ENCODE measurements at regions not wholly inside any gene's neighbourhood (a gene's known extent, or its start where the extent isn't known, plus 50 kb on each side); places are given as distances from the start of the nearest gene placed in this dataset.
"Not testable (repeated sequence)": the region's sequence is repeated elsewhere in the genome, so short reads cannot be mapped to it uniquely, and the experiment has no call there.

DNA sequence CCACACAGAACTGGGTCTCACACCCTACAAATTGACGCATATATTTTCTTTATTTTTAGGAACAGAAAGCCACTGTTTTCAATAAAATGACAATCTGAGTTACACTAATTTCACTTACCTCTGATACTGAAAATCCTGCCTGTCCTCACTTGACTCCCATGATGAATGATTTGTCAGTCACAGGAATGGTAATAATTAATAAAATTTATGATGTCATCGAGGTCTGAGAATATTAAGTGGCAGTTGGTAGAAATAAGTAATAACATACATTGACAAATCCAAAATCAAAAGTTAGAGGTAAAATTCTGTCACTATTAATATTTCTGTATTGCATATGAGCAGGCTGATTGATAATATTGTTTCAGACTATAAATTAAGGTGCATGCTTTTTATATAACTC is 418.7 kb upstream of the RGS18 start:
- no peak overlapping the region for H3K4me3 ChIP-seq (ENCODE audit: low read depth, low read length)
- TF ChIP-seq, protein P1, sequence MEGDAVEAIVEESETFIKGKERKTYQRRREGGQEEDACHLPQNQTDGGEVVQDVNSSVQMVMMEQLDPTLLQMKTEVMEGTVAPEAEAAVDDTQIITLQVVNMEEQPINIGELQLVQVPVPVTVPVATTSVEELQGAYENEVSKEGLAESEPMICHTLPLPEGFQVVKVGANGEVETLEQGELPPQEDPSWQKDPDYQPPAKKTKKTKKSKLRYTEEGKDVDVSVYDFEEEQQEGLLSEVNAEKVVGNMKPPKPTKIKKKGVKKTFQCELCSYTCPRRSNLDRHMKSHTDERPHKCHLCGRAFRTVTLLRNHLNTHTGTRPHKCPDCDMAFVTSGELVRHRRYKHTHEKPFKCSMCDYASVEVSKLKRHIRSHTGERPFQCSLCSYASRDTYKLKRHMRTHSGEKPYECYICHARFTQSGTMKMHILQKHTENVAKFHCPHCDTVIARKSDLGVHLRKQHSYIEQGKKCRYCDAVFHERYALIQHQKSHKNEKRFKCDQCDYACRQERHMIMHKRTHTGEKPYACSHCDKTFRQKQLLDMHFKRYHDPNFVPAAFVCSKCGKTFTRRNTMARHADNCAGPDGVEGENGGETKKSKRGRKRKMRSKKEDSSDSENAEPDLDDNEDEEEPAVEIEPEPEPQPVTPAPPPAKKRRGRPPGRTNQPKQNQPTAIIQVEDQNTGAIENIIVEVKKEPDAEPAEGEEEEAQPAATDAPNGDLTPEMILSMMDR (IDR thresholded peaks at IDR 0.05; ENCODE audit: borderline replicate concordance, insufficient read depth, low read depth, low read length) = no peak

DNA sequence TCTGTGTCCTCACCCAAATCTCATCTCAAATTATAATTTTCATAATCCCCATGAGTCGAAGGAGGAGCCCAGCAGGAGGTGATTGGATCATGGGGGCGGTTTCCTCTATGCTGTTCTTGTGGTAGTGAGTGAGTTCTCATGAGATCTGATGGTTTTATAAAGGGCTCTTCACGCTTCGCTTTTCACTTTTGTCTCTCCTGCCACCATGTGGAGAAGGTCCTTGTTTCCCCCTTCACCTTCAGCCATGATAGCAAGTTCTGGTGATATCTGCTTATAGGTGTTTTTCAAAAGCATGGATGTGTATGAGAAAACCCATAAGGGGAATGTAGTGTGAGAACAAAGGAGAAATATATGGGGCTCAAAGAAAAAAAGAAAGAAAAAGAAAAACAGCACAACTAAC is 405.9 kb upstream of the RGS18 start:
- TF ChIP-seq, protein P1 (IDR thresholded peaks at IDR 0.05; ENCODE audit: borderline replicate concordance, insufficient read depth, low read depth, low read length) = no peak
- H3K4me3 ChIP-seq (ENCODE audit: low read depth, low read length) = no peak overlapping the region

DNA sequence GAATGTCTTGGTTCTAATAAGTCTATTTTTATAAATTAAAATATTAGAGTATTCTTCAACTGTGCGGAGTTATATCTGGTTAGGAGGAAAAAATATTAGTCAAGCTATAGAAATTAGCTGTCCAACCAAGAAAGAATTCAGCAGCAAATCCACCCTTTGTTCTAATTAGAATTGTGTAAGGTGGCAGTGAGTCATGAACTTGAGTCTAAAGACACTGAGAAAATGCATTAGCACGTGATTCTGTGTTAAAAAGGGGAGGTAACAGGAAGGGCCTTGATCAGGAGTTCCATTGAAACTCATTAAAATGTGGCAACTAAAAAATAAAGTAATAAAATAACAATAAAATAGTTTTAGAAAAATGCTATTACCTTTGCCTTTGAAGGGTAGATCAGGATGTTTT is 398.2 kb upstream of the RGS18 start:
- no peak overlapping the region for H3K4me3 ChIP-seq (ENCODE audit: low read depth, low read length)
- TF ChIP-seq, protein P1 (IDR thresholded peaks at IDR 0.05; ENCODE audit: borderline replicate concordance, insufficient read depth, low read depth, low read length) = no peak

DNA sequence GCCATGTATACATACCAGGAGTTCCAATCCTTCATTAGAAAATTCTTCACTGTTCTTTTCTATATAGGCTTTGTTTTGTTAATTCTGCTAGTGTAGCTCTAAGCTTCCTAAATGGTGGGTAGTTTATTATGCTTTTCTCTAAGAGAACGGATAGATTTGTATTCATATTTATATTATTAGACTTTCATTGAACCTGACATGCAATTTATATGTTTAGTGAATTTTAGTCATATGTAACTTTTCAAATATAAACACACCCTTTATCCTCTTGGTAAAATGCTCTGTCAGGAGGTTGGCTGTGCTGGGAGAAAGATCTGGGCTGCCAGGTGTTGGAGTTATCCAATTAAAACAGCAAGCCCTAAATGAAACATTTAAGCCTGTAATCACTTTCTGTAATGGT is 369.7 kb upstream of the RGS18 start:
- H3K4me3 ChIP-seq (ENCODE audit: low read depth, low read length) = no peak overlapping the region
- TF ChIP-seq, protein P1 (IDR thresholded peaks at IDR 0.05; ENCODE audit: borderline replicate concordance, insufficient read depth, low read depth, low read length) = no peak

DNA sequence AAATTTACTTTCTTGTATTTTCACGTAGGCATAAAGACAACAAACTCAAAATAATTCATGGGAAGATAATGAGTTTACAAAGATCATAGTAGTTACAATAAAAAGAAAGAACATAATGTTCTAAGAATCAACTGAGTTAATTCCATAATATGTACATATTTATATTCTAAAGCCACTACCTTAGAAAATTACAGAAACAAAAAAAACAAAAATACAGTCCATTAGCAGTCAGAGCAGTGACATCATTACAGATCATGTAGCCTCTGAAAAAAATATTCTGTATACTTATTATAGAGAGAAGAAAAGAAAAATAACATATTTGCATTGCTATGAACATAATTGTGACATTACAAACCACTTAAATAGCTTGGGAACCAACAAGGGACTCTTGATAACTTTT is 360.1 kb upstream of the RGS18 start:
- TF ChIP-seq, protein P1 (IDR thresholded peaks at IDR 0.05; ENCODE audit: borderline replicate concordance, insufficient read depth, low read depth, low read length) = no peak
- H3K4me3 ChIP-seq (ENCODE audit: low read depth, low read length) = no peak overlapping the region

DNA sequence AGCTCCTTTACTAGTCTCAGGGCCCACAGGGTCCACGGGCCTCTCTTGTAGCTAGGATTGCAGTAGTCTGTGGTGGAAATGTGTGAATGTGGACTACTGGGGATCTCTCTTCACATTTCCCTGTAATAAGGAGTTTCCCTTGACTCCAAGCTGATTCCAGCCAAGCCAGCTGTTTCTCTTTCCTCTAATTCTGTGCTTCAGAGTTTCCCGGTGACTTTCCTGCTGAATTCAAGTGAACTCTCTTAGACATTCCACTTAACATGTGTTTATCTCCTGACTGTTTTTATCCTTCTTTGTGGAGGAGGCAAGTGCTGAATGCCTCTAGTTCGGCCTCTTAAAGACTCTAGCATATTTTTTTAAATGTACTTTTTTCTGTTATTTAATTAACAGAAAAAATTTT is 354.0 kb upstream of the RGS18 start:
- TF ChIP-seq, protein P1 (IDR thresholded peaks at IDR 0.05; ENCODE audit: borderline replicate concordance, insufficient read depth, low read depth, low read length) = no peak
- no peak overlapping the region for H3K4me3 ChIP-seq (ENCODE audit: low read depth, low read length)

DNA sequence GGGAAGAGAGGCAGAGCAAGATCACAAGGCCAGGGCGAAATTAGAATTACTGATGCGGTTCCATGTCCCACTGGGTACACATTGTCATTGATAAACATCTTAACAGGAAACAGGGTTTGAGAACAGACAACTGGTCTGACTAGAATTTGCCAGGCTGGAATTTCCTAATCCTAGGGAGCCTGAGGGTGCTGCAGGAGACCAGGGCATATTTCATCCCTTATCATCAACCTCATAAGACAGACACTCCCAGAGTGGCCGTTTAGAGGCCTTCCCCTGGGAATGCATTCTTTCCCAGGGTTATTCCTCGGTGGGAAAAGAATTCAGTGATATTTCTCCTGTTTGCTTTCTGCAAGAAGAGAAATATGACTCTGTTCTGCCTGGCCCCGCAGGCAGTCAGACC is 344.7 kb upstream of the RGS18 start:
- H3K4me3 ChIP-seq (ENCODE audit: low read depth, low read length) = not testable (repeated sequence)

DNA sequence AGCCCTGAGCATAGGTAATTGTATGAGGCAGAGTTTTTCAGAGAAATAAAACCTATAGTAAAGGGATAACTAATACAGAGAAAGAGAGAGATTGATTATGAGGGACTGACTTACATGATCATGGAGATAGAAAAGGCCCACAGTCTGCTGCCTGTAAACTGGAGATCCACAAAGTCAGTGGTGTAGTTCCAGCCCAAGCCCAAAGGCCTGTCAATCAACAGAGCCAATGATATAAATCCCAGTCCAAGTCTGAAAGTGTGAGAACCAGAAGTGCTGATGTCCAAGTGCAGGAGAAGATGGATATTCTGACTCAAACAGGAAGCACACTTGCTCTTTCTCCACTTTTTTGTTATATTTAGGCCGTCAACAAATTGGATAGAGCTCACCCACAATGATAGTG is 340.1 kb upstream of the RGS18 start:
- TF ChIP-seq, protein P1 (IDR thresholded peaks at IDR 0.05; ENCODE audit: borderline replicate concordance, insufficient read depth, low read depth, low read length) = no peak
- no peak overlapping the region for H3K4me3 ChIP-seq (ENCODE audit: low read depth, low read length)

All from GM12875 (cell line).